NCI-H748 treated with DMSO at 0.1 percent for 48 hours (cell line): ENCODE measurements at regions not wholly inside any gene's neighbourhood (a gene's known extent, or its start where the extent isn't known, plus 50 kb on each side); places are given as distances from the start of the nearest gene placed in this dataset.

ENCODE experiments used
- DNase-seq: peaks from one replicate; lab custom pipeline; 2025; lab: John Stamatoyannopoulos, UW

GRCh38 chr6:44500074-44500473 lies 112.6 kb downstream of the CDC5L start:
- DNase-seq, result no peak

DNA sequence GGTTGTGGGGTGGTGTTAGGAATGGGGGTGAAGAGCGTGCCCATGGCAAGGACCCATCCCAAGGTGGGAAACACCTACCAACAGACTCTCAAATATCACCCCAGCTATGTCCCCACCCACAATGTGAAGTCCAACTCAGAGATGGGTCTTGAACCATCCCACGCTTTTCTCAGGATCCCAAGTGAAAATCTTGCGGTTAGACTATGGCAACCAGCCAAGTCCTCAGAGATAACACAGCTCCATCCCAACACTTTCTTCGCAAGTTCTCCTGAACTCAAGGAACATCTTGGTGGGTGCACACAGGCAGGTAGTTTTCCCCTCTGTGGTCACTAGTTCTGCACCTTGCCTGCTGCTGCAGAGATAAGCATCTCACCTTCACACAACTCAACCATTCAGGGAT lies 116.0 kb downstream of the CDC5L start:
- DNase-seq, result no peak

- no peak for DNase-seq
These were observed 116.8 kb downstream of the CDC5L start for GRCh38 chr6:44504301-44504791.

GRCh38 chr6:44505751-44506150 lies 118.2 kb downstream of the CDC5L start:
- no peak for DNase-seq

GRCh38 chr6:44507014-44507413 lies 119.5 kb downstream of the CDC5L start:
- DNase-seq, result no peak

DNA sequence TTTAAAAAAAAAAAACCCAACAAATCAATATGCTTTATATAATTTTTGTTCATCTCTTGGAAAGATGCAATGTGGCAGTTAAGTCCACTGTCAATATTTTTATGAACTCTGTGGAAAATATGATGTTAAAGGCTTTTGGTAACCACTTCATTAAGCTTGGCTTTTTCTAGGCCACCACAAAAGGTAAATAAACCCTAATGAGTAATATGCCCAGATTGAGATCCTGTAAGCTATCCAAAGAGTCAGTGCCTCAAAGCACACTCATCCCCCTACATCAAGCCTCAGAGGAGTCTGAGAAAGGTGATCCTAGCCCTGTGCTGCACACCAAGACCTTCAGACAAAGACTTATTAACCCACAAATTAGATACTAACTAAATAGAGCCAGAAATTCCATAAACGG lies 121.1 kb downstream of the CDC5L start:
- DNase-seq, result no peak

DNA sequence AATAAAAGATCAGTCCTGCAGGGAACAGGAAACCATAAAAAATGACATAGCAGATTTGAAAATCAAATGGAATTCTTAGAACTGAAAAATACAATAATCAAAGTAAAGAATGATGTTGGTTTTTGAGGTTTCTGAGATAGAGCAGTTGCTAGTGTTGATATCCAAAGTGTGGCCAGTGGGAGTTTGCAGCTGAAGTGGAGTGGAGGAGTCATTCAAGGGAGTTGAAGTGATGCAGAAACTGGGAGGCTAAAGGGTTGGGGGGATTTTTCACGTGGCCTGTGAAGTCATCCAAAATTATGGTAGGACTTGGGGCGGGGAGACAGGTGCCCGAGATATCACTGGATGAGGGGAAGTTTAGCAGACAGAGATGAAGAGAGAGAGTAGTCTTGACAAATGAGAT lies 123.6 kb downstream of the CDC5L start:
- no peak for DNase-seq

DNA sequence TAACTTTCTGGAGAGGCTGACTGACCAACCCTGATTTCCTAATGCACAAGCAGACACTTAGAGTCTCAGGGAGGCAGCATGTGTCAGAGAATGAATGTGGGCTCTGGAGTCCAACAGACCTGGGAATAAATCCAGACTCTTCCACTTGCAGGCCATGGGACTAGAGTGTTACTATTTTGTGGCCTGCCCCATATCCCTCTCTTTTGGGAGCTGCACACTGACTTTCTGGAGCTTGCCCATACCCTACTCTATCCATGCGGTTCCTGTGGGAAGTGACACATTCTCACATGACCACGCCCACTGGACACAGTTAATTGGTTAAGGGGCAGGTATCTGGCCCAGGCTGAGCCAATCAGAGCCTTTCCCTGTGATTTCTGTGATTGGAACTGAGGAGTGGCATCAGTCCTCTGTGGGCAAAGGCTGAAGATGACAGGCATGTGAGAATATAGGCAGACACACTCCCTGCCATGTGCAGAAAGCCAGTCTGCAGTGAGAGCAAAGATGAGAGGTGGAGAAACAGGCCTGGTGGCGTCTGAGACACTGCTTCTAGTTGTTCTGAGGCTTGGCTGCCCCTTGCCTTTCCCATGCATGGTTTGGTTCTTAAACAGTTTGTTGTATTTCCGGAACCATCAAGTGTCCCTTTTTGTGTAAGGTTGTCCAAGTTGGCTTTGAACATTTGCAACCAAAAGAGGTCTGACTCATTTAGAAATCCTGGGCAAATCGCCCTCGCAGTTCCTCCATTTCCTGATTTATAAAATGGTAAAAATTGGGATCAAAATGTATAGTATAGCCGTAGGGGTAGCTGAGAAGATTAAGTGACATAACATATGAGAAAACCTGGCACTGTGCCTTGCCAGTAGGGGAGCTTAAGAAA lies 125.6 kb downstream of the CDC5L start:
- DNase-seq, result no peak

DNA sequence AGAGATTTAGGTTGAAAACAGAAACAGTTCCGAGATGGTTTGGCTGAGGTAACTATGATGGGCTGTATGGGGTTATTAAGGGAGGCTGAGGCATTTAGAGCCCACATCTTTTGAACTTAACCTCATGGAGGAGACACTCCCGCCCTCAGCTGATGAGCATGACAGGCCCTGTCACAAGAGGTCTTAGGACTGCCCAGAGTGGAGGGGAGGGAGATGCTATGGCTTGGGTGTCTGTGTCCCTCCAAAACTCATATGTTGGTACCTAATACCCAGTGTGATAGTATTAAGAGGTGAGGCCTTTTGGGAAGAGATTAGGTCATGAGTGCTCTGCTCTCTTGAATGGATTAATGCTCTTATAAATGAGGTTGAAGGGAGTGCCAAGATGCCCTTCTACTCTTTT lies 126.6 kb downstream of the CDC5L start:
- no peak for DNase-seq

DNA sequence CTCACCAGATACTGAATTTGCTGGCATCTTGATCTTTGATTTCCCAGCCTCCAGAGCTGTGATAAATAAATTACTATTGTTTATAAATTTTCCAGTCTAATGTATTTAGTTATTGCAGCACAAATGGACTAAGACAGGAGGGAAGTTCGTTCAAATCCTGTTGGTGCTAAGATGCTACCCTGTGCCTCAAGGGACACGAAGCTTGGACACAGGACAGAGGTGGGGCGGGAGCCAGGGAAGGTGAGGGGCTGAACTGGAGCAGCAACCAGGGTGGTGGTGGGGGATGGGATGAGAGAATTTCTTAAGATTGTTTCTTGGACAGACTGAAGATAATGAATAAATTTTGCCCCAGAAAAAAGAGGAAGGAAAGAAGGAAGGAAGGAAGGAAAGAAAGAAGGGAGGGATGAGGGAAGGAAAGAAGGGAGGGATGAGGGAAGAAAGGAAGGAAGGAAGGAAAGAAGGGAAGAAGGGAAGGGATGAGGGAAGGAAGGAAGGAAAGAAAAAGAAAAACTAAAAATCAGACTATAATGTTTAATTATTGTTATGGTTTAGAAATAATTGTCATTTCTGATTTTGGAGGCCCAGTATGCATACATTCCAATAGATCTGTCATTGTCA lies 127.2 kb downstream of the CDC5L start:
- DNase-seq, result no peak

GRCh38 chr6:44522871-44523270 lies 135.4 kb downstream of the CDC5L start:
- DNase-seq, result no peak

- DNase-seq, result no peak
These were observed 137.1 kb downstream of the CDC5L start for GRCh38 chr6:44524476-44525227.

GRCh38 chr6:44525761-44526351 lies 138.3 kb downstream of the CDC5L start:
- DNase-seq, result no peak

- no peak for DNase-seq
These were observed 139.7 kb downstream of the CDC5L start for GRCh38 chr6:44527181-44527580.

- no peak for DNase-seq
These were observed 140.3 kb downstream of the CDC5L start for GRCh38 chr6:44527583-44528369.

GRCh38 chr6:44528370-44528644 lies 140.8 kb downstream of the CDC5L start:
- DNase-seq, result no peak

DNA sequence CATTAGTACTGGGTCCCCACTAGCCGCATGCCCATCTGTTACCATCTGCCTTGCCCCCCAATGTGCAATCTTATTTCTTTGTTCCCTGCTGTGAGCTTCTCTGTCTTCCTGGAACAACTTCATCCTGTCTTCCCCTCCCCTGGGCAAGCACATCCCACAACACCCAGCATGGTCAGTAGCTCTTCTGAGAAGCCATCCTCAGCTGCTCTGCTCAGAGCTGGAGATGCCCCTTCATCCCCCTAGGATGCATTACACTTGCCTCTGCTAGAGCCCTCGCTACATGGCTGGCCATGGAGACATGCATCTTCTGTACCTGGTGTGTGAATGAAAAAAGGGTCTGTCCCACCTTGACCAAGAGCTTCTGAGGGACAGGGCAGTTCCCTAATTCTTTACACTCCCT lies 141.2 kb downstream of the CDC5L start:
- DNase-seq, result no peak

GRCh38 chr6:44529146-44529905 lies 141.8 kb downstream of the CDC5L start:
- no peak for DNase-seq

- no peak for DNase-seq
These were observed 142.9 kb downstream of the CDC5L start for GRCh38 chr6:44530209-44530909.

- DNase-seq, result no peak
These were observed 143.4 kb downstream of the CDC5L start for GRCh38 chr6:44530910-44531234.
